B cell (primary cell): ENCODE measurements at regions not wholly inside any gene's neighbourhood (a gene's known extent, or its start where the extent isn't known, plus 50 kb on each side); places are given as distances from the start of the nearest gene placed in this dataset.

Experiments used
- EZH2 ChIP-seq: IDR thresholded peaks from 2 replicates; pipeline ENCODE4 v1.6.1; 2012; ENCODE audit warnings: borderline replicate concordance, low read depth, mild to moderate bottlenecking, moderate library complexity, low read length; ENCODE audit not compliant: insufficient read depth, poor library complexity, severe bottlenecking
- TF ChIP-seq, protein P1 (sequence below): fragments of 200-600 bp; IDR thresholded peaks from one replicate; pipeline ENCODE4 v1.8.0; 2022; ENCODE audit warnings: antibody characterized with exemption, mild to moderate bottlenecking

DNA sequence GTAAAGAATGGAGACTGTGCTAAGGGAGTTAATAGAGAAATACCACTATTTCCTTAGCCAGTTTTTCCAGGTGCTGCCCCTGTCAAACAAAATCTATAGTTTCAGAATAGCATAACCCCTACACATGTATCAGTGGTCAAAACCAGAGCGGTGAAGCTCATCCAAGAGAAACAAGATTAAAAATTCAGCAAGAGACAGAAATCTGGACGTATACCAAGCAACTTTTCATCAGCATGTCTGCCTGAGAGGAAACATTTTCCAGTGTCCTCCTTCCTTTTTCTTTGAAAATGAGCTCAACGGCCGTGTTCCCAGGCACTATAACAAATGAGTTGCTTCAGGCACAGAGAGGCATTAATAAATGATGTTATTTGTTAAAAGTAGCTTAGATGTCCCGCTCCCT, 416.5 kb downstream of the BCKDHB start:
- TF ChIP-seq, protein P1, sequence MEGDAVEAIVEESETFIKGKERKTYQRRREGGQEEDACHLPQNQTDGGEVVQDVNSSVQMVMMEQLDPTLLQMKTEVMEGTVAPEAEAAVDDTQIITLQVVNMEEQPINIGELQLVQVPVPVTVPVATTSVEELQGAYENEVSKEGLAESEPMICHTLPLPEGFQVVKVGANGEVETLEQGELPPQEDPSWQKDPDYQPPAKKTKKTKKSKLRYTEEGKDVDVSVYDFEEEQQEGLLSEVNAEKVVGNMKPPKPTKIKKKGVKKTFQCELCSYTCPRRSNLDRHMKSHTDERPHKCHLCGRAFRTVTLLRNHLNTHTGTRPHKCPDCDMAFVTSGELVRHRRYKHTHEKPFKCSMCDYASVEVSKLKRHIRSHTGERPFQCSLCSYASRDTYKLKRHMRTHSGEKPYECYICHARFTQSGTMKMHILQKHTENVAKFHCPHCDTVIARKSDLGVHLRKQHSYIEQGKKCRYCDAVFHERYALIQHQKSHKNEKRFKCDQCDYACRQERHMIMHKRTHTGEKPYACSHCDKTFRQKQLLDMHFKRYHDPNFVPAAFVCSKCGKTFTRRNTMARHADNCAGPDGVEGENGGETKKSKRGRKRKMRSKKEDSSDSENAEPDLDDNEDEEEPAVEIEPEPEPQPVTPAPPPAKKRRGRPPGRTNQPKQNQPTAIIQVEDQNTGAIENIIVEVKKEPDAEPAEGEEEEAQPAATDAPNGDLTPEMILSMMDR: no peak
- no peak for TF ChIP-seq EZH2
